GM21619 (cell line): ENCODE measurements at regions not wholly inside any gene's neighbourhood (a gene's known extent, or its start where the extent isn't known, plus 50 kb on each side); places are given as distances from the start of the nearest gene placed in this dataset.

Source experiments
- ATAC-seq: cut with Tn5 transposase; IDR thresholded peaks from one replicate; pipeline ENCODE4 v1.9.1; 2021; ENCODE audit not compliant: unreplicated experiment

DNA sequence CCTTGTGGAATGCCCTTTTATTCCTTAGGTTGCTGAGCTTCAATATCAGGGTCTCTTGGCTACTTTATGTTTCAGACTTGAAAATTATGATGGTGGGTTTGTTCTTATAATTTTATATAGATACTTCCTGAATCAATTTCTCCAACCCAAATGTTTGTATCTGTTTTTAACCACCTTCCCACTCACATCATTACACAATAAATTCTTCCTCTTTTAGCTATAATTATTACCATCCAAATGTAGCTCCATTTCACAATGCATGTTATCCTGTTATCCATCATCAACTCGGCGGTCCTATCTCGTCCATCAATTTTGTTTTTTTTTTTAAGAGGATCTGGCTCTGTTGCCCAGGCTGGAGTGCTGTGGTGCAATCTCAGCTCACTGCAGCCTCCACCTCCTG is 357.6 kb upstream of the ZP4 start:
- no peak for ATAC-seq

DNA sequence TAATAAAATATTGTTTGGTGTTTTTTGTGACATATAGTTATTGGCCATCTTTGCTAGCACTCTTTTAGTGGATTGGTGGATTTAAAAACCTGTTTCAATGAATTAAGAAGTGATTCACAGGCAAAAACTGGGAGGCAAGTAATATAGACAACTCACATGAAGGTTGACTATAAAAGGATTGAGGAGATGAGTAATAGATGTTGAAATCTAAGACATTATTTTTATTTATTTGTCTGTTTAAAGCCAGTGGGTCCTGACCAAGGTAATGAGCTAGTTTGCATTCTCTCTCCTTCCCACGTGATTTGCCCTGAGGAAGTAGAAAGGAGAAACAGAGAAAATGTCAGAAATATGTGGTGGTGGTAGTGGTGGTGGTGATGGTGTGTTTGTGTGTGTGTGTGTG is 351.5 kb upstream of the ZP4 start:
- ATAC-seq, result no peak

DNA sequence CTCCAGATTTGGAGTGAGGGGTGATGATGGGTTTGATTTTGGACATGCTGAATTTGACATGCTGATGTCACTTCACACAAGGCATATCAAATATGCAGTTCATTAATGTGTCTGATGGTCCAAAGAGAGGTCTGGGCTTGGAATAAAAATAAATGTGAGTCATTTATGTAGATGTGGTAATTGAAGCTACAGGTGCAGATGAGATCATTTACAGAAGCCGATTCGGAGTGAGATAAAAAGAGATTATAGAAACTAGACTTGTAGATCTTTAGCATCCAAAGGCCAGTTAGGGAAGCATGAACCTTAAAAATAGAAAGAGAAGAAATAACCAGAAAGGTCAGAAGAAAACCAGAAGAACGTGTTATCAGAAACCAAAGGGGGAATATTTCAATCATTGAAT is 350.9 kb upstream of the ZP4 start:
- no peak for ATAC-seq

DNA sequence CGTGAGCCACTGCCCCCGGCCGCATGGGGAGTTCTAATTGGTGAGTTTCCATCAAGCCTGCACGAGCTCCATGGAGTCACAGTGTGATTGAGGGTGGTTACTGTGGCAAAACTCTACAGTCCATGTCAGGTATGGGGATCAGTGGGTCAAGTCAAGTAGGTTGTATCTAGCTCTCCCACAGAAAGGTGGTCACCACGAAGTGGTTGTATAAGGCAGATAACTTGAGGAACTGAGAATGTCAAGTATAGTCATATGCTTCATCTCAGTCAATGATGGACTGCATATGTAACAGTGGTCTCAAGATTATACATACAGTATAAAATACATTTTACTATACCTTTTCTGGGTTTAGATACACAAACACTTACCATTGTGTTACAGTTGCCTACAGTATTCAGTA is 348.6 kb upstream of the ZP4 start:
- no peak for ATAC-seq

DNA sequence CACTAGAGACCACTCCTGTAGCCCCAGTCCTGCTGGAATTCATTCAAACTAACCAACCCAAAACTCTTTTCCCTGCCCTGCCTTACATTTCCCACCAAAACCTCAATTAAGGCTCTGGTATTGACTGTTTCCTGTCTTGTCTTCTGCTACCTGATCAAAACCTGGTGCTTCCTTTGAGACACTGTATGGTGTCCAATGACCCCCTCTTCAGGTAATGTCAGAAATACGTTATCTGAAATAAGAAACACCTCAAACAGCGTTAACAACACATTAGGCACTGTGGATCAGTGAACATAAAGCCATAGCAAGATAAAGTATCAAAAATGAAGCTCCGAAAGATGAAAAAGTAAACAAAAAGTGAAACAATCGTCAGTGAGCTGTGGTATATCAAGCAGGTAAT is 343.2 kb upstream of the ZP4 start:
- no peak for ATAC-seq

DNA sequence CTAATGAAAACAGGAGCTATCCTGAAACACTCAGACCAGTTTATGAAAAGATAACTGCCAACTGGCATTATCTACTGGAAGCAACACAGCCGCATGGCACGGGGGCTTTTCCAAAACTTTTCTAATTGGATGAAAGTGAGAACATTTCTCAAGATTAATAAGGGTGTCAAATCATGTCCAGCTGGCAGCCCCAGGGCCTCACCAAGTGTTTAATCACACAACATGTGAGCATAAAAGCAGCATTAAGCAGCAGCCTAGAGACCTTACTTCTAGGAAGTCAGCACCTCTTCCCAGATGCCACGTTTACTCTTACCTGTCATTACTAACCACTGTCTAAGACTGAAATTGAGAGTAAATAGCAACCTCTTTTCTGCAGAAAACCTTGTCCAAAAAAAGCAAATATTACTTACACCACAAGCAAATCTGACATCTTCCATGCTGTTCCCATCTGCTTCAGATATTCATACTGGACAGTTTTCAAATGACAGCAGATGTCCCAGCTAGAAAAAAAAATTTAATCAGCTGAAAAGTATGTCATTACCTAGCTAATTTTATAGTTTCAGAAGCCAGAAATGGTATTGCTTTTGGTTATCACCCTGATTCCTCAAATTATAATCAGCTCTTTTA is 341.5 kb upstream of the ZP4 start:
- no peak for ATAC-seq

DNA sequence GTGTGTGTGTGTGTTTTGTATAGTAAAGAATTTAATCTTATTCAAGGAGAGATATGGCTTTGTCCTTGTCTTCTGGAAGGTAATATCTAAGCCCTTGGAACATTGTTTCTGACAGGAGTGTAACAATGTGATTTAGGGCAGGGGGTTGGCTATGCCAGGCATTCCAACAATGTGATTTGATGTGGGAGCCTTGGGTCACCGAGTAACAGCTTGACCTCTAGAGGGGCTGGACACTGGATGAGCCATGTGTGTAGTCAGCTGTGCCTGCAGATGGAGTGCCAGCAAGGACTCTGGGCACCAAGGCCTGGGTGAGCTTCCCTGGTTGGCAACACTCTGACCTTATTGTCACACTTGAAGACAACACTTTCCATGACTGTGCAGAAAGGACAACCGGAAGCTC is 336.1 kb upstream of the ZP4 start:
- ATAC-seq, result no peak

DNA sequence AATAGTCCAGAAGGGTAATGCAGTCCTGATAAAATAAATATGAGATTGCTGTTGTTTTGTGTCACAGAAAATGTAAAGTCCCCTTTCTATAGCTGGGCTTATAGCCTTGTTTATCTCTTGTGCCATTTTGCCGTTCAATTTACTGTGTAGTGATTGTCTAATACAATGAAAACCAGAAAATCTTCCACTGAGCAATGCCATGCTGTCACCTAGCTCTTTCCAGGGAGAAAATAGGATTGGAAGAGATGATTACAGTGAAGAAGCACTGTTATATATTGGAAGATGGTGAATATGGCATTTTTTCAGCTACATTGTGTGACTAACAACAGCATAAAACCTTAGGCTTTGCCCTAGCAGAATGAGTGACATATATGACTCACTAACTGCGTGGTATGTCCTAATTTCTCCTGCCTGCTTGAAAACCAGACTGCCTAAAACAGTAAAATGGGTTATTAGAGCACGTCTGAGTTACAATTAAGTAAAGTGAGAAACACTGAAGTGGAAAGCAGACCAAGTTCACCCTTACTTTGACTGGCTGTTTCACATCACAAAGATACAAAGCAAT is 332.4 kb upstream of the ZP4 start:
- no peak for ATAC-seq

DNA sequence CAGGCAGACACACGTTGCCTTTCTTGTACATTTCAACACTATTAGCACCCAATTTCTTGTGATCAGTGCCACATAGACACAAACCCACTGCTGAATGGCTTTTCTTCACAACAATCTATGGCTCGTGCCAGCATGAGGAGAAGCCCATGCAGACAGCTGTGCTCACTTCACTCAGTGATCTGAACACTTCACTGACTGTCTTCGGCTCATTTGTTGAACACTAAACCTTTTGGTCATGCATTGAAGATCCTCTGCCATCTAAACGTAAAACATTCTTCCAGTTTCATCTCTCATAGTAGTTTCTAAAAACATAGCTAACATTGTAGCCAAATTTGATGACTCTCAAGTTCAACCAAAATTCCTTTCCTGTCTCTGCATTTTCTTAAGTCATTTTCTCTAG is 331.0 kb upstream of the ZP4 start:
- ATAC-seq, result no peak

DNA sequence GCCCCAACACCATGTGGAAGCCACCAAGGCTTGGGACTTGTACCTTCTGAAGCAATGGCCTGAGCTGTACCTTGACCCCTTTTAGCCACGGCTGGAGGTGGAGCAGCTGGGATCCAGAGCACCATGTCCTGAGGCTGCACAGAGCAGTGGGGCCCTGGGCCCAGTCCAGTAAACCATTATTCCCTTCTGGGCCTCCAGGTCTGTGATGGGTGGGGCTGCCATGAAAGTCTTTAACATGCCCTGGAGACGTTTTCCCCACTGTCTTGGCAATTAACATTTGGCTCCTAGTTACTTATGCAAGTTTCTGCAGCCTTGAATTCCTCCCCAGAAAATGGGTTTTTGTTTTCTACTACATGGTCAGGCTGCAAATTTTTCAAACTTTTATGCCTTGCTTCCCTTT is 323.7 kb upstream of the ZP4 start:
- no peak for ATAC-seq

DNA sequence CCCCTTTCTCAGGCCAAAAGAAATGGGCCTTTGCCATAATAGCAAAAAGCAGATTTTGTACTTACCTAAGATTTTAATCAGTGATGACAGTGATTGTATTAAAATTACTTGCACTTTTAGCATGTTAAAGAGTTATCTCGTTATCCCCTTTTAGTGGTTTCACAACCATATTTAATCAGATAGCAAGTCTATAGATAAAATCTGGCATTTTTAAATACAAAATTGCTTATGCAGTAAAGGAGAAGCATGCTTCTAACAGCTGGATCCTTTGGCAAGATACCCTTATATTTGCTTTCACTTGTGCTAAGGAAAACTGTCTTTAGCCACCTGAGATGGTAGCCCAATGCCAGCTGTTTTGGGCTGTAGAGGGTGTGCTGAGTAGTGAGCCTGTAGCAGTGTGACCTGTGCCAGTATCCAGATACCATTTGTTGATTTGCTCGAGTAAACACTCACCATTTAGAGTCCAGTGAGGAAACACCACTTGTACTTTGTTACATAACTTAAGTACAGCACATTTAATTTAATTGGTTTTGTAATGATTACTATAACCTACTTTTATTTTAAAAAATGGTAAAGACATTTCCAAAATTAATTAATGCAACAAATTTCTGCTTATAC is 314.4 kb upstream of the ZP4 start:
- ATAC-seq, result no peak

DNA sequence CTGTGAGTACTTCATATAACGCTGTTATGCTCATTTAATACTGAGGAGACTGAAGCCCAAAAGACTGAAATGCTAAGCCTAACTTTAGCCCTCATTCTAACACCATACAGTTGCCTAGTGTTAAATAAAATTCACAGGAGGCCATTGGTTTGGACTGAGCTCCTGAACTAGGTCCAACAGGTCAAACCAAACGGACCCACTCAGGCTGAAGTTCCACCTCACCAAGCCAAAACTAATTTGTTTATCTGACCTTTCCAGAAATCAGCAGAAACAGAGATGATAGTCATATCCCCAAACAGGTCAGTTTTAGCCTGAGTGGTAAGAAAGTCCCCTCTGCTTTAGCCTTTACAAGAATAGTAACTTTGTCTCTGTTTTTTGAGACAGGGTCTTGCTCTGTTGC is 311.3 kb upstream of the ZP4 start:
- no peak for ATAC-seq

DNA sequence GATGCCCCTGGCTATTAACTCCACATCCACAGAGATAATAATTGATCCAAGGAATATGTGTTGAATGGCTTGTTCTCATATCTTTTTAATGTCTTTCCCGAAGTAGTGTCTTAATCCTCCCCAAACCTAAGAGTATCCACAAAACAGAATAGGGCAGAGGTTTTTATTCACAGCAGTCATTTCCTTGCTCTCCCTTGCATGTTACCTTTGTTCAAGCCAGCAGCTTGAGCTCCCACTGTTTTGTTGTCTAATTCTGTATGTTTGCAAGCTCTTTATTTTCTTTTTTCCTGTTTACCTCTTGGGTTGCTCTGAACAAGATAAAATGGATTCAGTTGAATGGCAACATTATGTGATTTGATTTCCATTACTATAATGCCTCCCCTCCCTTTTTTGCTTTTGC is 308.6 kb upstream of the ZP4 start:
- no peak for ATAC-seq

DNA sequence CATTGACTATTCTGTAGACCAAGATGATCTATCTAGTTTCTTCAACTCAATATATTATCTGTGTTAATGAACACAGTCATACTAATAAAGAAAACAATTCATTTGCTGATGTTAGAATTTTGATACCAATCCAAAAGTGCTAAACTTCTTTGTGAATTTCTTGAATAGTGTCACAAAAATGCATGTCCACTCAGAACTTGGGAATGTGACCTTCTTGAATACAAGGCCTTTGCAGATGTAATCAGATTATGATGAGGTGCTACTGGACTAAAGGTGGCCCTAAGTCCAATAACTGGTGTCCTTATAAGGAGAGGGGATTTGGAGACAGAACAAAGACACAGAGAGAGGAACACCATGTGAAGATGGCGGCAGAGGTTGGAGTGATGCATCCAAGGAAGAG is 305.8 kb upstream of the ZP4 start:
- ATAC-seq, result no peak

DNA sequence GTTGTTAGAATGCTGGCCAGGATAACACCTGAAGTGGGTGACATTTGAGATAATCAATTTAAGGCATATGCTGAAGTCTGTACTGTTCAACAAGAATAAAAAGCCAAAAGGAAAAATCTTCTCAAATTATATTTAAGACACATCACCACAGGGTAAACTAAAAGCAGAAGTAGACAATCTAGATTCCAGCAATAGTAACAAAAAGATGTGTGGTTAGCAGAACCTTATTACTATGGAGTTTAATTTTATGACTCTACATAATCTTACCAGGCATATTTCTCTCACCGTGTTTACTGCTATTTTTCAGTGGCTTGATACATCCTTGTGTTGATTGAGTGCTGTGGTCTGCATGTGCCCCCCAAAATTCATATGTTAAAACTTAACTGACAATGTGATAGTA is 300.4 kb upstream of the ZP4 start:
- no peak for ATAC-seq

DNA sequence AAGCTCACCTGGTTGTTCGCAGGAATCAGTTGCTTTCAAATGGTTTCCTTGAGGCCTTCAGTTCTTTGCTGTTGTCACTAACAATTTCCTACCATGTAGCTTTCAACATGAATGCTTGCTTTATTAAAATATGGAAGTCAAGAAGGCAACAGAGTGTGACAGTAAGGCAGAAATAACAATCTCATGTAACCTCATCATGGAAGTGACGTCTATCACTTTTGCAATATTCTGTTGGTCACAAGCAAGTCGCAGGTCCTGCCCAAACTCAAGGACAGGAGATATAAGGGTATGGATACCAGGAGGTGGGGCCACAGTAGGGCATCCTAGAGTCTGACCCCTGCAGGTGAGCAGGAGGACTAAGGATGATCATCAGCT is 296.8 kb upstream of the ZP4 start:
- ATAC-seq, result no peak

DNA sequence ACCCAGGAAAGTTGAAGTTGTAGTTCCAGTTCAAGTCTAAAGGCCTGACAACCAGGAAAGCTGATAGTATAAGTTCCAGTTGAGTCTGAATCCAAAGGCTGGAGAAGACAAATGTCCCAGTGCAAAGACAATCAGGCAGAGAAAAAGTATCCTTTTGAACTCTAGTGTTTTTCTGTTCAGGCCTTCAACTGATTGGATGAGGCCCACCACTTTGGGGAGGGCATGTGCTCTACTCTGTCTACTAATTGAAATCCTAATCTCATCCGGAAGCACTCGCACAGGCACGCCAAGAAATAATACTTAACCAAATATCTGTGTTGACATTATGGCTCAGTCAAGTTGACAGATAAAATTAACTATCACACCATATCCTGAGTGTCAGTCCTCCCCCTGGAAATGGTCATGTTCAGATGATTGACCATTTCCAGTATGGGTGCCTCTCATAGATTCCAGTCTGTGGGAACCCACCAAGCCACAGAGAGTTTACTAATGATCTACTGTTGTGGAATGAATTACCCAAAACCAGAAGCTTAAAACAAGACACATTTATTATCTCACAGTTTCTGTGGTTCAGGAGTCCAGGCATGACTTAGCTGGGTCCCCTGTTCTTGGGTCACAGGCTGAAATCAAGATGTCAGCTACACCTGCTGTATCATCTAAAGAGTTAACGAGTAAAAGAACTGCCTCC is 296.3 kb upstream of the ZP4 start:
- no peak for ATAC-seq

DNA sequence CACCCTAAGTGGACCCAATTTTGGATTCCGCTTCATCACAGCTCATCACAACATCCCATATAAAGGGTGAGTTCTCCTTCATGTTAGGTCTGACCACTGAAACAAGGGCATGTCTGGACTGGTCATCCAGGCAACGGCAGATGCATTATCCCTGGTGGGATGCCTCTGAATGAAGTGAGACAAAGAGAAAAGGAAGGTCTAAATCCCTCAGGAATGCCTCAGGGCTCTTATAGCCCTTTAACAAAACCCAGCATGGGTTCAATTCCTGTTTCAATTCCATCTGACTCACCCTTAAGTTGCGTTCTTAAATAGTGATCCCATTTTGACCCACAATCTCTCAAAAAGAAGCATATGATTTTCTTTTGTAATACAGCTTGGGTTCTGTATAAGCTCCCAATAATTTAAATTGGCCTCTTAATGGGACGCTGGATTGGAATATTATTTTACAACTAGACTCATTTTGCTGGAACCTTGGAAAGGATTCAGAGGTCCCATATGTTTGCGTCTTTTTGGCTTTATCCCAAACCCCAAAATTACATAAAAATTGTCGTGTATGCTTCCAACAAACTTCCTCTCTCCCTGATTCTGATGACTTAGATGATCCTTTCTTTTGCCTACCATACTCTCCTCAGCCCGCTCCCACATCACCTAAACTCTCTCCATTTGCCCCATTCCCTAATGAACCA is 287.4 kb upstream of the ZP4 start:
- ATAC-seq, result no peak

DNA sequence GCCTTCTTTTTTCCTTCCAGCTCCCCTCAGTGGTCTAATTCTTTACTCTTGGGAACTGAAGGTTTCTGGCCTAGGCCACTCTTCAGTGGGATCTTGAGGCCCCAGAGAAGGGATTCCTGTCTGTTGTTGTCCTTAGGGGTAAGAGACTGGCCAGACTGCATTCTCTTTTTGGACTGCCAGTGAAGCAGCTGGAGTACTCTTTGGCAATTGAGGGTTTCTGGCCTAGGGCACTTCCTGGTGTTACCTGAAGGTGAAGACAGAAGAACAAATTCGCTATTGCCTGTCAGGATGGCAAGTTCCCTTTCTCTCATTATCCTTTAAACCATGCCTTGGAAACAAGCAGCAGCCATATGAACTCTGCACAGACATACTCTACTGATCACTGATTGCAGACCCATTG is 286.6 kb upstream of the ZP4 start:
- no peak for ATAC-seq

DNA sequence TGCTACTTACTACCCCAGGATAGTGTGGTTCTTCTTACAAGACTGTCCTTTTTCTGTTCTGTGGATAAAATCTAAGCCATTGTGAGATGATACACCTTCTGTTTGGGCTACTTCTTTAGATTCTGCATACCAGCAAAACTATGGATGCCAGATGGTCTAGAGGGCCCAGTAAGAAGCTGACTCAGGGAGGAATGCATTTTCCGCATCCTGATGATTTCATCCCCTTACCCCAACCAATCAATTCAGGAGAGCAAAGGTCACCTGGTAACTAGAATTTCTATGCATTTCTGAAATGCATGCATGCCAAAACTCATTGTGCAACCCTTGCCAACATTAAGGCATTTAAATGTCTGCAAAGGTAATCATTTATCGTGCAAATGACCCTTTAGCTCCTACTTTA is 285.7 kb upstream of the ZP4 start:
- no peak for ATAC-seq

DNA sequence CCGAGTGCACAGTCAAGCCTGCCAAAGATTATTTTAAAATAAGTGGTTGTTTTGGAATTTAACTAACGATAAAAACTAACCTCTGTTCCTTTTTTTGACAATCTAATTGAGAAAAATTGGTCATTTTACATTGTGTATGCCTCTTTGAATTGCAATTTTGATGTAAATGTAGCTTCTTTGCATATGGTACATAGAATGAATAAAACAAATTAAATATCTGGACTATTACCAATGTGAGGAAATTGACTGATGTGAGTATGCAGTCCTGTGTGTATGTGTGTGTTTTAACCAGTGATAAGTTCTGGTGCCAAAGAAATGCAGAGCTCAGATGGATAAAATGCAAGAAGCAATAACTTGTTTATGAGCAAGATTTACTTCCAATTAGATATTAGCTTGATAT is 281.3 kb upstream of the ZP4 start:
- no peak for ATAC-seq

DNA sequence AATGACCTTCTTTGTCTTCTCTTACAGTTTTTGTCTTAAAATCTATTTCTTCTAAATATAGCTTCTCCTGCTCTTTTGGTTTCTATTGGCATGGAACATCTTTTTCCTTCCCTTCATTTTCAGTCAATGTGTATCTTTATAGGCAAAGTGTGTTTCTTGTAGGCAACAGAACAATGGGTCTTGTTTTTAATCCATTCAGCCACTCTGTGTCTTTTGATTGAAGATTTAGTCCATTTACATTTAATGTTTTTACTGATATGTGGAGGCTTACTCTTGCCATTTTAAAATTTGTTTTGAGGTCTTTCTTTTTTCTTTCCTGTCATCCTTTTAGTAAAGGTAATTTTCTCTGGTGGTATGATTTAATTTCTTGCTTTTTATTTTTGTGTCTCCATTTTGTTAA is 271.2 kb upstream of the ZP4 start:
- no peak for ATAC-seq
